Activated T-cell treated with anti-CD3 and anti-CD28 coated beads for 1 hour (primary cell): ENCODE measurements at regions not wholly inside any gene's neighbourhood (a gene's known extent, or its start where the extent isn't known, plus 50 kb on each side); places are given as distances from the start of the nearest gene placed in this dataset.

Experiments used
- DNase-seq: peaks from one replicate; pipeline ENCODE4 v3.0.0-alpha.2; 2020; ENCODE audit warnings: low read depth

DNA sequence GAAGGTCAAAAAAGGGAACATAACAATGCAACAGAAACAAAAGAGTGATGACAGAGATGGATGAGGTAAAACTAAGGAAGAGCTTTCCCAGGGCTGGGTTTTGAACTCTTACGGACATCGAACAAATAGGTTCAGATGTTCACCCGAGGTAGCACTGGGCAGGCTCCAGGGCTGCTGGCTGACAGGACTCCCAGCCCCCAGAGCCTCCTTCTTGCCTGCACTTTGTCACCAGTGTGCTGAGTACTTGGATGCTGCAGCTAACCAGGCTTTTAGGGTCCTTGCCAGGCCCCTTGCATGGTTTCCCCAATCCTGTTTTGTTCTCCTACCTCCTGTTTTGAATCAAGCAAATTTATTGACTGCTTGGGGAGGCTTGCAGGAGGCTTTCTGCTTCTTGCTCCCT, 322.9 kb downstream of the DYSF start:
- DNase-seq, result no peak

- DNase-seq, result no peak
These were observed 319.9 kb downstream of the DYSF start for GRCh38 chr2:71773218-71773617.

DNA sequence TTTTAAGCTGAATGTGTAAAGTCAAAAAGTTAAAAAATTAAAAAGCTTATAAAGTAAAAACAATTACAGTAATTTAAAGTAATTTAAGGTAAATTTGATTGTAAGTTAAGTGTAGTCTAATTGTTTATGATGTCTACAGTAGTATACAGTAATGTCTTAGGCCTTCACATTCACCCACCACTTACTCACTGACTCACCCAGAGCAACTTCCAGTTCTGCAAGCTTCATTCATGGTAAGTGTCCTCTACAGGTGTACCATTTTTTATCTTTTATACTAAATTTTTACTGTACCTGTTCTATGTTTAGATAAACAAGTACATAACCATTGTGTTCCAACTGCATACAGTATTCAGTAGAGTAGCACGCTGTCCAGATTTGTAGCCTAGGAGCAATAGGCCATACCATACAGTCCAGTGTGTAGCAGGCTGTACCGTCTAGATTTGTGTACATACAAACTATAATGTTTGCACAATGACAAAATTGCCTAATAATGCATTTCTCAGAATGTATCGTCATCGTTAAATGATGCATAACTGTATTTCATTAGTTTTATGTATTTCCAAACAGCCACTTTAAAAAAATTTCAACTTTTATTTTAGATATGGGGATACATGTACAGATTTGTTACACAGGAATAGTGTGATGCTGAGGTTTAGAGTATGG, 319.3 kb downstream of the DYSF start:
- no peak for DNase-seq

- DNase-seq, result no peak
These were observed 314.3 kb downstream of the DYSF start for GRCh38 chr2:71767663-71768062.

- DNase-seq, result no peak
These were observed 305.7 kb downstream of the DYSF start for GRCh38 chr2:71759060-71759459.

GRCh38 chr2:71757351-71757750, 304.0 kb downstream of the DYSF start:
- DNase-seq, result no peak

- DNase-seq, result no peak
These were observed 303.0 kb downstream of the DYSF start for GRCh38 chr2:71756280-71756906.

GRCh38 chr2:71751590-71751989, 298.2 kb downstream of the DYSF start:
- no peak for DNase-seq

DNA sequence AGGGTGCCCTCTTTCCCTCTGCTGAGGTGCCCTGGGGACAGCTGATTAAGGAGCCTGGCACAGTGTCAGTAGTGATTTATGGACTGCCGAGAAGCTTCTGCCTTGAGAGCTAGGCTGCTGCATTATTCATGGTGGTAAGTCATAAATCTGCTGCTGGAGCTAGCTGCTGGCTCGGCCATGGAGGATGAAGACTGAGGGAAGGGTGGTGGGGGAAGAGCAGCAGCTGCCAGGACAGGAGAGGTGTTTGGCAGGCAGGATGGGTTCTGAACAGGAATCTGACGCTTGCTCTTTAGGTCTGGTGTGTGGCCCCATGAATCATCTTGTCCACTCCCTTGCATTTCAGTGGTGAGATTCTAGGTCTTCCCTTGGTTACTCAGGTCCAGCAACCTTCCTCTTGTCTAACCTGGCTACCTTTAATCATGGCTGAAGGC, 296.3 kb downstream of the DYSF start:
- DNase-seq, result no peak

DNA sequence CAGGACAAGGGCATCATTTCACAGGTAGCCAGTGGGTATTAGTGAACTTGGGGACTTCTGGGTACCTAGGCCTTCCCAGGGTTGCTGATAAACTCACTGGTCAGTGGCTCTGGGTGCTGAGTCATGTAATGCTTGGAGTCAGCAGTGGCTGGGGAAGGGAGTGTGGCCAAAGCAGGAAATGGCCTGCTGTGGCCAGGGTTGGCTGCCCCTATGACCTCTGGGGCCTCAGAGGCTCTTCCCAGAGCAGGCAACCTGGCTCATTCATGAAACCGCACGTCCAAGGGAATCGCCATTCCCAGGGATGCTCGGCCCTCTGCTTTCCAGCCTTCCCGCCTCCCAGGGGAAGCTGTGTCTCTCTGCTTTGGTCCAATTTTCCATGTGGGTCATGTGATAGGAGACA, 294.9 kb downstream of the DYSF start:
- DNase-seq, result no peak

GRCh38 chr2:71747559-71747958, 294.2 kb downstream of the DYSF start:
- DNase-seq, result no peak

- DNase-seq, result no peak
These were observed 293.7 kb downstream of the DYSF start for GRCh38 chr2:71746946-71747501.

DNA sequence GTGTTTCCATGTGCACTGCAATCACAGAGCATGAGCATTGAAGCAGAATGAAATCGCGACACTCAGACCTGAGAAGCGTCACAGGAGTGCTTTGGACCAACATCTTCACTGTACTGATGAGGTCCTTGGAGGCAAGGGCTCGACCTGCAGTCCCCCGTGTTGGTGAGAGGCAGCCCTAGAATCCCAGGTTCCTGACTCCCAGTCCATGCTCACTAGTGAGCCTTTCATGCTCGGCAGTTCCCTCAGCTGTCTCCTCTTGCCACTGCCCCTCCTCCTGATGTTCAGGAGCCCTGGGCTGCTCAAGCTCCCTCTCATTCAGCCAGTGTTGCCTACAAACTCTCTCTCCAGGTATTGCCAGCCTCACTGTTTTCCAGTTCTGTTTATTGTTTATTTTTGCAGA, 291.4 kb downstream of the DYSF start:
- DNase-seq, result no peak

DNA sequence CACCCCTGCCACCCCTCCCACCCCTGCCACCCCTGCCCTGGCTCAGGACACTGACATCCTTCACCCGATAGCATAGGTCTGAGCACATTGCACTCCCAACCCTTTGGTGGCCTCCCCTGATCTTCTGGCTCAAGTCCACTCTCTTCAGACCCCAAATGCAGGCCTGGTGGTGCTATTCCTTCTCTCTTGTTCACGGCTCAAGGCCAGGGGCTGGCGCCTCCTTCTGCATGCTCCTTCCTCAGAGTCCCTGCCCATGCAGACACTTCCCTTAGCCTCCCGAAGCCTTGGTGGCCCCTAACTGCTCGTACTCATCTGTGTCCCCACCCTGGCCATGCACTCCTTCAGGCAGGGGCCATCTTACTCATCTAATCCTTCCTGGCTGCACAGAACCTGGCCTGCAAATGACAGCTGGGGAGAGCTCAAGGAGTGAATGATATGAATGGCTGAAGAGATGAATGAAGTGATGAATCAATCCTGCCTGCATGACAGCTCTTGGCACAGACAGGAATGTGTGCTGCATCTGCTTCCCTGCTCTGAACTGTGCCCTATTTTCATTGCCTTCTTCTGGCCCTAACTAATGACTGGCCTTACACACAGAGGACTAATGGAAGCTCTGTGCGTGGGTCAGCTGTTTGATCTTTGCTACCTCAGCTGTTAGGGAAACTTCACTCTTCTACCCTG, 290.8 kb downstream of the DYSF start:
- DNase-seq, result no peak

DNA sequence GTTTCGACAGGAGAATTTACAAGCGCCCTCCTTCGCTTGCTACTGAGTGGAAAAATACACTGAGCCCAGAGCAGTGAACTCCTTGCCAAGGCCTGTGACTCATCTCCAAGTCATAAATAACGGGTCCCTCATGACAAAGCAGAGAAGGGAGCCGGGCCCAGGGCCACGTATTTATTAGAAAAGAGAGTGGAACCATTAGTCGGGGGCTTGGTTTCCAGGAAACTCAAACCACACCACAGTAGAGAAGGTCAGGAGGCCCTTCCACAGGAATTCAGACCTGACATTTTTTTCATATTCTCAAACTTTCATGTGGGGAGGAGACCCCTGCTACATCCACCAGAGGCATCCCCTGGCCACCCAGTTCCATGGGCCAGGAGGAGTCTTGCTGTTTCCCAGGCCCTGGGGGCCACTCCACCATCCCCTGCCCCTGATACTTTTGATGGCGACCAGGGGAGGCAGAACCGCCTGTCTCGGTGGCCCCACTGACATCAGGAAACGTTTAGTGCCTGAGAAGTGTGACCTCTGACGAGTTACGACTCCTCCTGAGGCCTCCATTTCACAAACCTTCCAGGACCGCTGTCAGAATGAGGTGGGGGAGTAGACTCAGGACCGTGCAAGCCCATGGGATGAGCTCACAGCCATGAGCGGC, 289.7 kb downstream of the DYSF start:
- no peak for DNase-seq

DNA sequence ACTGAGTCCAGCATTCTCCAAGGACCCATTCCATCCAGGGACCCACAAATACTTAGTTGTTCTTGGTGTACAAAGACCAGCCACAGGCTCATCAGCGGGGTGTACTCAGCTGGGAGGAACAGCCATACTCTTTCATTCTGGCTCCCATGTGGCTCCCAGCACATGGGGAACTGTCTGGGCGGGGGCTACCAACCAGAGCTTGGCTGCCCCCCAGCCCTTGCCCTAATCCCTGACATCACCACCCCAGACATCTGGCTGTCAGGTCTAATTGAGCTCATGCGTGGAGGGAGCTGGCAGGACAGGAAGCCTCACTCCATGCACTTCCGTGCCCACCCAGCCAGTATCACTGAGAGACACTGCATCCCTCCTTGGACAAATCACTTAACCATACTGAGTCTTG, 283.6 kb downstream of the DYSF start:
- DNase-seq, result no peak

DNA sequence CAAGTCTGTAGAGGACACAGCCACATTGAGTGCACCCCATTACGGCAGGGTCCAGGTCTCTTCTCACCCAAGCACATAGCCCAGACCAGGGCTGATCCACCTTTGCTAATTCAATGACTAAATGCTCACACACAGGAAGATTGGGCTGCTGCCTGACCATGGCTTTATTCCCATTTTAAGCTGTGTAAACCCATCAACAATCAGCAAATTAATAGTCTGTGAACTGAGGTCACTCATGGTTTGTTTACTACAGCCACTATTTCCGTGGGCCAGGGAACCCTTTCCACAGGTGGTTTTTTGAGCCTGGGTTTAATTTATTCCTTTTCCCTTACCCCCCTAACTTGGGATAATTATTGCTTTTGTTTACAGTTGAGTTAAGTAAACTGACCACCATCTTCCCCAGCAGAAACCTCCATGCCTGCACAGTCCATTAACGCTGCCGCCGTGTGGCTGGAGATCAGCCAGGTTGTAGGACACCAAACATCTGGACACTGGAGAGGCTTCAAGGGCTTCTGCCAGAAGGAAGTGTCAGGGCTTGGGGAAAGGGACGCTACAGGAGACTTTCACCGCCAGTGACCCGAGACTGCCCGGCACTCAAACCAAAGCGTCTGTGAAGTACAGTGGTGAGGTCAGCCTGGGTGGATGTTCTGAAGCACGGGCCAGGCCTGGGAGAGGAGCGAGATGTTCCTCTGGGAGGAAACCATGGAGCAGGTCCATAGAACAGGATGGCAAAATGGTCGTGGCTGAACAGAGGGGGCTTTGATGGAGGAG, 282.9 kb downstream of the DYSF start:
- DNase-seq, result no peak
